ENCODE measurements at regions not wholly inside any gene's neighbourhood (a gene's known extent, or its start where the extent isn't known, plus 50 kb on each side); places are given as distances from the start of the nearest gene placed in this dataset.

- no peak for TF ChIP-seq EZH2phosphoT487 (IDR thresholded peaks at IDR 0.05; ENCODE audit: insufficient read depth, low read depth)
- TF ChIP-seq EZH2 (IDR thresholded peaks at IDR 0.05; ENCODE audit: insufficient read depth, poor library complexity, severe bottlenecking), result no peak
- H3K9ac ChIP-seq, result no peak overlapping the region
- H2AFZ ChIP-seq, result no peak overlapping the region
- no peaks in the 10 kb centered on the region for H3K36me3 ChIP-seq (ENCODE audit: low read depth)
- no peak overlapping the region for H3K27ac ChIP-seq
- in situ Hi-C loops (cut with MboI), result no loop called here
- DNase-seq, result no peak
- H4K20me1 ChIP-seq (ENCODE audit: insufficient read depth), result no peaks in the 10 kb centered on the region
- no peaks in the 10 kb centered on the region for H3F3A ChIP-seq (ENCODE audit: insufficient read depth)
- H3K9me3 ChIP-seq (ENCODE audit: low read depth), result no peaks in the 10 kb centered on the region
- no peaks in the 10 kb centered on the region for H3K9me2 ChIP-seq (ENCODE audit: insufficient read depth)
- H3K4me3 ChIP-seq, result no peak overlapping the region
- H3K79me2 ChIP-seq (ENCODE audit: insufficient read depth), result no peaks in the 10 kb centered on the region
- no peaks in the 10 kb centered on the region for H3K27me3 ChIP-seq (replicated peaks; ENCODE audit: insufficient read depth)
- no peak overlapping the region for H3K4me2 ChIP-seq (ENCODE audit: unreplicated experiment)
- WGBS, 2 experiments (ENCODE audit: low coverage in 1 of 2, low lambda C conversion rate in 2 of 2, missing lambda C conversion rate in 2 of 2), result 23 to 27% methylated on average over 3 of the region's 3 CpGs
- H3K4me1 ChIP-seq (ENCODE audit: insufficient read depth), result no peaks in the 10 kb centered on the region
Observed at GRCh38 chr7:67653856-67654454, 657.3 kb downstream of the TYW1 start.

GRCh38 chr7:67654642-67655041 lies 658.0 kb downstream of the TYW1 start:
- H3K4me2 ChIP-seq (ENCODE audit: unreplicated experiment), result no peak overlapping the region
- no peaks in the 10 kb centered on the region for H3K9me3 ChIP-seq (ENCODE audit: low read depth)
- H3K79me2 ChIP-seq (ENCODE audit: insufficient read depth), result no peaks in the 10 kb centered on the region
- H3F3A ChIP-seq (ENCODE audit: insufficient read depth), result no peaks in the 10 kb centered on the region
- H3K27me3 ChIP-seq (replicated peaks; ENCODE audit: insufficient read depth), result no peaks in the 10 kb centered on the region
- no peaks in the 10 kb centered on the region for H4K20me1 ChIP-seq (ENCODE audit: insufficient read depth)
- no peak overlapping the region for H2AFZ ChIP-seq
- H3K4me3 ChIP-seq, result no peak overlapping the region
- H3K27ac ChIP-seq, result no peak overlapping the region
- DNase-seq, result no peak
- in situ Hi-C loops (cut with MboI), result no loop called here
- H3K9ac ChIP-seq, result no peak overlapping the region
- TF ChIP-seq EZH2phosphoT487 (IDR thresholded peaks at IDR 0.05; ENCODE audit: insufficient read depth, low read depth) (no peak), EZH2 (IDR thresholded peaks at IDR 0.05; ENCODE audit: insufficient read depth, poor library complexity, severe bottlenecking) (no peak)
- no peaks in the 10 kb centered on the region for H3K36me3 ChIP-seq (ENCODE audit: low read depth)
- H3K9me2 ChIP-seq (ENCODE audit: insufficient read depth), result no peaks in the 10 kb centered on the region
- H3K4me1 ChIP-seq (ENCODE audit: insufficient read depth), result no peaks in the 10 kb centered on the region
- WGBS, 2 experiments (ENCODE audit: low coverage in 1 of 2, low lambda C conversion rate in 2 of 2, missing lambda C conversion rate in 2 of 2), result 11 to 17% methylated on average over 1 of the region's 1 CpG

GRCh38 chr7:67655168-67655567 lies 658.5 kb downstream of the TYW1 start:
- in situ Hi-C loops (cut with MboI), result no loop called here
- Histone ChIP-seq H3K27me3 (replicated peaks; ENCODE audit: insufficient read depth) (no peaks in the 10 kb centered on the region), H3K4me2 (ENCODE audit: unreplicated experiment) (no peak overlapping the region), H3K27ac (no peak overlapping the region), H3K4me1 (ENCODE audit: insufficient read depth) (no peaks in the 10 kb centered on the region), H2AFZ (no peak overlapping the region), H3K4me3 (no peak overlapping the region), H3F3A (ENCODE audit: insufficient read depth) (no peaks in the 10 kb centered on the region), H3K79me2 (ENCODE audit: insufficient read depth) (no peaks in the 10 kb centered on the region), H3K36me3 (ENCODE audit: low read depth) (no peaks in the 10 kb centered on the region), H3K9me3 (ENCODE audit: low read depth) (no peaks in the 10 kb centered on the region), H3K9me2 (ENCODE audit: insufficient read depth) (no peaks in the 10 kb centered on the region), H4K20me1 (ENCODE audit: insufficient read depth) (no peaks in the 10 kb centered on the region), H3K9ac (no peak overlapping the region)
- DNase-seq, result no peak
- TF ChIP-seq EZH2 (IDR thresholded peaks at IDR 0.05; ENCODE audit: insufficient read depth, poor library complexity, severe bottlenecking) (no peak), EZH2phosphoT487 (IDR thresholded peaks at IDR 0.05; ENCODE audit: insufficient read depth, low read depth) (no peak)

GRCh38 chr7:67659091-67659490 lies 662.5 kb downstream of the TYW1 start:
- Histone ChIP-seq H3K4me1 (ENCODE audit: insufficient read depth) (no peaks in the 10 kb centered on the region), H3K27me3 (replicated peaks; ENCODE audit: insufficient read depth) (no peaks in the 10 kb centered on the region), H2AFZ (no peak overlapping the region), H4K20me1 (ENCODE audit: insufficient read depth) (no peaks in the 10 kb centered on the region), H3K79me2 (ENCODE audit: insufficient read depth) (no peaks in the 10 kb centered on the region), H3F3A (ENCODE audit: insufficient read depth) (no peaks in the 10 kb centered on the region), H3K4me2 (ENCODE audit: unreplicated experiment) (no peak overlapping the region), H3K9me3 (ENCODE audit: low read depth) (no peaks in the 10 kb centered on the region), H3K4me3 (no peak overlapping the region), H3K9me2 (ENCODE audit: insufficient read depth) (no peaks in the 10 kb centered on the region), H3K9ac (no peak overlapping the region), H3K27ac (no peak overlapping the region), H3K36me3 (ENCODE audit: low read depth) (no peaks in the 10 kb centered on the region)
- in situ Hi-C loops (cut with MboI), result no loop called here
- no peak for TF ChIP-seq EZH2 (IDR thresholded peaks at IDR 0.05; ENCODE audit: insufficient read depth, poor library complexity, severe bottlenecking)
- no peak for TF ChIP-seq EZH2phosphoT487 (IDR thresholded peaks at IDR 0.05; ENCODE audit: insufficient read depth, low read depth)
- DNase-seq, result no peak

GRCh38 chr7:67662804-67663203 lies 666.2 kb downstream of the TYW1 start:
- H3K4me1 ChIP-seq (ENCODE audit: insufficient read depth), result no peaks in the 10 kb centered on the region
- no peak overlapping the region for H3K9ac ChIP-seq
- no peaks in the 10 kb centered on the region for H3K27me3 ChIP-seq (replicated peaks; ENCODE audit: insufficient read depth)
- H2AFZ ChIP-seq, result no peak overlapping the region
- H4K20me1 ChIP-seq (ENCODE audit: insufficient read depth), result no peaks in the 10 kb centered on the region
- in situ Hi-C loops (cut with MboI), result no loop called here
- H3K4me3 ChIP-seq, result no peak overlapping the region
- WGBS, 2 experiments (ENCODE audit: low coverage in 1 of 2, low lambda C conversion rate in 2 of 2, missing lambda C conversion rate in 2 of 2), result 28 to 29% methylated on average over 1 of the region's 1 CpG
- no peak overlapping the region for H3K4me2 ChIP-seq (ENCODE audit: unreplicated experiment)
- H3F3A ChIP-seq (ENCODE audit: insufficient read depth), result no peaks in the 10 kb centered on the region
- no peaks in the 10 kb centered on the region for H3K9me3 ChIP-seq (ENCODE audit: low read depth)
- no peak for TF ChIP-seq EZH2 (IDR thresholded peaks at IDR 0.05; ENCODE audit: insufficient read depth, poor library complexity, severe bottlenecking)
- no peak for TF ChIP-seq EZH2phosphoT487 (IDR thresholded peaks at IDR 0.05; ENCODE audit: insufficient read depth, low read depth)
- no peaks in the 10 kb centered on the region for H3K9me2 ChIP-seq (ENCODE audit: insufficient read depth)
- DNase-seq, result no peak
- H3K36me3 ChIP-seq (ENCODE audit: low read depth), result no peaks in the 10 kb centered on the region
- no peaks in the 10 kb centered on the region for H3K79me2 ChIP-seq (ENCODE audit: insufficient read depth)
- H3K27ac ChIP-seq, result no peak overlapping the region

All from GM23248 (cell line).